C4-2B (cell line): ENCODE measurements at regions not wholly inside any gene's neighbourhood (a gene's known extent, or its start where the extent isn't known, plus 50 kb on each side); places are given as distances from the start of the nearest gene placed in this dataset.

Experiments
- H3K27ac ChIP-seq: fragments of 450-650 bp; 2 replicates; pipeline ENCODE4 v1.5.1; 2017
- CTCF ChIP-seq: fragments of 450-650 bp; conservative IDR thresholded peaks from 2 replicates; pipeline ENCODE4 v1.5.1; 2017; ENCODE audit warnings: mild to moderate bottlenecking
- ZFX ChIP-seq: fragments of 450-650 bp; IDR thresholded peaks from 2 replicates; pipeline ENCODE4 v1.6.1; 2017

GRCh38 chr5:14041528-14042192, 97.2 kb upstream of the DNAH5 start:
- TF ChIP-seq CTCF (no peak), ZFX (no peak)
- no peak overlapping the region for H3K27ac ChIP-seq

GRCh38 chr5:14040542-14040941, 96.1 kb upstream of the DNAH5 start:
- no peak overlapping the region for H3K27ac ChIP-seq
- no peak for TF ChIP-seq CTCF
- TF ChIP-seq ZFX: no peak

GRCh38 chr5:14039576-14039975, 95.1 kb upstream of the DNAH5 start:
- no peak for TF ChIP-seq ZFX
- TF ChIP-seq CTCF: no peak
- H3K27ac ChIP-seq: no peak overlapping the region

GRCh38 chr5:14039063-14039462, 94.6 kb upstream of the DNAH5 start:
- no peak overlapping the region for H3K27ac ChIP-seq
- TF ChIP-seq CTCF (no peak), ZFX (no peak)

GRCh38 chr5:14038341-14038959, 94.0 kb upstream of the DNAH5 start:
- no peak overlapping the region for H3K27ac ChIP-seq
- TF ChIP-seq ZFX: no peak
- no peak for TF ChIP-seq CTCF

- no peak for TF ChIP-seq CTCF
- no peak for TF ChIP-seq ZFX
- no peak overlapping the region for H3K27ac ChIP-seq
These were observed 92.5 kb upstream of the DNAH5 start for GRCh38 chr5:14036947-14037346.

GRCh38 chr5:14036514-14036913, 92.0 kb upstream of the DNAH5 start:
- TF ChIP-seq ZFX (no peak), CTCF (no peak)
- H3K27ac ChIP-seq: no peak overlapping the region
